GM12872 (cell line): ENCODE measurements at regions not wholly inside any gene's neighbourhood (a gene's known extent, or its start where the extent isn't known, plus 50 kb on each side); places are given as distances from the start of the nearest gene placed in this dataset.

Experiments
- TF ChIP-seq, protein P1 (sequence below): IDR thresholded peaks from 3 replicates; pipeline ENCODE4 v1.5.1; 2011; ENCODE audit warnings: low read depth, mild to moderate bottlenecking, low read length, moderate library complexity; ENCODE audit not compliant: insufficient read depth

DNA sequence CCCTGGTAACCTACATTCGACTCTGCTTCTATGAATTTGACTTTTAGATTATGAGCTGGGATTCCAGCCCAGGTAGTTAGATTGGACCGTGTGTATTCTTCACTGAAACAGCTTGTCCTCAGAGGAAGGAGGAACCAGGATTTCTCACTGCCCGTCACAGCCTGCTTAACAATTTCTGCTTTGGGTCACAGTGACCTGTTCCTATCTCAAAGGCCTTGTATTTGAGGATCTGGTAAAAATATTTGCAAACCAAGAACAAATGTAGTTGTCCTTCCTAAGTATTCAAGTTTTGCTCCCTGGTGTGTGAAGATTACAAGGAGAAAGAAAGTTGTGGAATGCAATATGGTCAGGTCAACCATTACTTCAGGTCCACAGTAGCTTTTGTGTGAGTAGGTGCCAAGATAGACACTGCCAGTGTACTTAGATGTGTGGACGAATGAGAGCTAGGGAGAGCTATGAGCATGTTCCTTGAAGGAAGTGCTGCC, 55.1 kb downstream of the KIF4B start:
- TF ChIP-seq, protein P1, sequence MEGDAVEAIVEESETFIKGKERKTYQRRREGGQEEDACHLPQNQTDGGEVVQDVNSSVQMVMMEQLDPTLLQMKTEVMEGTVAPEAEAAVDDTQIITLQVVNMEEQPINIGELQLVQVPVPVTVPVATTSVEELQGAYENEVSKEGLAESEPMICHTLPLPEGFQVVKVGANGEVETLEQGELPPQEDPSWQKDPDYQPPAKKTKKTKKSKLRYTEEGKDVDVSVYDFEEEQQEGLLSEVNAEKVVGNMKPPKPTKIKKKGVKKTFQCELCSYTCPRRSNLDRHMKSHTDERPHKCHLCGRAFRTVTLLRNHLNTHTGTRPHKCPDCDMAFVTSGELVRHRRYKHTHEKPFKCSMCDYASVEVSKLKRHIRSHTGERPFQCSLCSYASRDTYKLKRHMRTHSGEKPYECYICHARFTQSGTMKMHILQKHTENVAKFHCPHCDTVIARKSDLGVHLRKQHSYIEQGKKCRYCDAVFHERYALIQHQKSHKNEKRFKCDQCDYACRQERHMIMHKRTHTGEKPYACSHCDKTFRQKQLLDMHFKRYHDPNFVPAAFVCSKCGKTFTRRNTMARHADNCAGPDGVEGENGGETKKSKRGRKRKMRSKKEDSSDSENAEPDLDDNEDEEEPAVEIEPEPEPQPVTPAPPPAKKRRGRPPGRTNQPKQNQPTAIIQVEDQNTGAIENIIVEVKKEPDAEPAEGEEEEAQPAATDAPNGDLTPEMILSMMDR, result no peak

DNA sequence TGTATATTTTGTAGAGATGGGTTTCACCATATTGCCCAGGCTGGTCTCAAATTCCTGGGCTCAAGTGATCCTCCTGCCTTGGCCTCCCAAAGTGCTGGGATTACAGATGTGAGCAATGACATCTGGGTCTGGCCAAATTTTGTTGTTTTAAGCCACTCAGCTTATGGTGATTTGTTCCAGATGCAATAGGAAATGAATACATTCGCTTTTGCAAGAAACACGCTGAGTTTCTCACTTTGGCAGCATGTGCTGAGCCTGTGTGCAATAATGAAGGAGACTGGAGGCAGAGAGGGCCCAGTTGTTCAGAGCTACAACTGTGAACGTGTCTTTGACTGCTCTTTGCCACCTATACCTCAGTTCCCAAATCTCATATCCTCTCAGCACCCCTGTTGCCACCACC, 56.4 kb downstream of the KIF4B start:
- TF ChIP-seq, protein P1, result no peak

- TF ChIP-seq, protein P1, result no peak
Measured at GRCh38 chr5:155070781-155071180, 57.2 kb downstream of the KIF4B start.

- TF ChIP-seq, protein P1, result no peak
Measured at GRCh38 chr5:155076379-155076778, 62.8 kb downstream of the KIF4B start.

GRCh38 chr5:155079698-155080097, 66.1 kb downstream of the KIF4B start:
- TF ChIP-seq, protein P1, result no peak

GRCh38 chr5:155080721-155081120, 67.2 kb downstream of the KIF4B start:
- TF ChIP-seq, protein P1, result no peak

DNA sequence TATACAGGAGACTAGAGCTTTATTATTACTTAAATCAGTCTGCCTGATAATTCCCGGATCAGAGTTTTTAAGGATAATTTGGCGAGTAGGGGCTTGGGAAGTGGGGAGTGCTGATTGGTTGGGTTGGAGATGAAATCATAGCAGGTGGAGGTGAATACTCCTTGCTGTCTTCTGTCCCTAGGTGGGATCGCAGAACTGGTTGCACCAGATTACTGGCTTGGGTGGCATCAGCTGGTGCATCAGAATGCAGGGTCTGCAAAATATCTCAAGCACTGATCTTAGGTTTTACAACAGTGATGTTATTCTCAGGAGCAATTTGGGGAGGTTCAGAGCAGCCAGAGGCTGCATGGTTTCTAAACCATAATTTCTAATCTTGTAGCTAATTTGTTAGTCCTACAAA, 68.1 kb downstream of the KIF4B start:
- TF ChIP-seq, protein P1, result no peak
